Nephron progenitor cell (in vitro differentiated cells): ENCODE measurements at regions not wholly inside any gene's neighbourhood (a gene's known extent, or its start where the extent isn't known, plus 50 kb on each side); places are given as distances from the start of the nearest gene placed in this dataset.
"Not testable (repeated sequence)": the region's sequence is repeated elsewhere in the genome, so short reads cannot be mapped to it uniquely, and the experiment has no call there.

Source experiments
- DNase-seq: peaks from one replicate; pipeline ENCODE4 v3.0.0; 2021
- H3K27ac Mint-ChIP-seq: 2 replicates; pipeline ENCODE4 v1.8.0; 2021; ENCODE audit warnings: mild to moderate bottlenecking, moderate library complexity, mixed read lengths
- H3K27me3 Mint-ChIP-seq: 2 replicates; pipeline ENCODE4 v1.8.0; 2021; ENCODE audit warnings: mild to moderate bottlenecking, low read depth, mixed read lengths; ENCODE audit not compliant: poor library complexity
- H3K36me3 Mint-ChIP-seq: 2 replicates; pipeline ENCODE4 v1.8.0; 2021; ENCODE audit warnings: low read depth, mixed read lengths
- H3K4me1 Mint-ChIP-seq: 2 replicates; pipeline ENCODE4 v1.8.0; 2021; ENCODE audit warnings: mixed read lengths
- H3K4me3 Mint-ChIP-seq: 2 replicates; pipeline ENCODE4 v1.8.0; 2021; ENCODE audit warnings: mild to moderate bottlenecking, moderate library complexity, mixed read lengths
- H3K9me3 Mint-ChIP-seq: 2 replicates; pipeline ENCODE4 v1.8.0; 2021; ENCODE audit warnings: mild to moderate bottlenecking, moderate library complexity, mixed read lengths
- TF ChIP-seq, protein P1 (sequence below): fragments of 200-600 bp; sonication (generic); IDR thresholded peaks from 2 replicates; pipeline ENCODE4 v1.5.0; 2021; ENCODE audit warnings: antibody characterized with exemption

DNA sequence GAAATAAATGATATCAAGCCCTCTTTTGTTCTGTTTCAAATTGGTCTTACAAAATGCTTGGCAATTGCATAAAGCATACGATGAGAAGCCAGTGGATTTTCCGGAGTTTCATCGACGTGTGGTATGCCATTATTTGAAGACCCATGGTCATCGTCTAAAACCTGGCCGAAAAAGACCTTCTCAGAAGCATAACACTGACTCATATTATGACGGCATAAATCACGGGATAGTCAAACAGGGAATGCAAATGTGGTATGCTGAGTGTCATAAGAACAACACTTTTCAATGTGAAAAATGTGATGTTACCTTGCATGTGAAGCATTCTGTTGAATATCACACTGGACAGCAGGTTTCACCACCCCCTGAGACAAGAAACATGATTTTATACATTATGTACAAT, 695.2 kb downstream of the GRXCR1 start:
- H3K36me3 Mint-ChIP-seq: no peaks in the 10 kb centered on the region
- H3K4me1 Mint-ChIP-seq: no peaks in the 10 kb centered on the region
- no peaks in the 10 kb centered on the region for H3K27me3 Mint-ChIP-seq
- TF ChIP-seq, protein P1, sequence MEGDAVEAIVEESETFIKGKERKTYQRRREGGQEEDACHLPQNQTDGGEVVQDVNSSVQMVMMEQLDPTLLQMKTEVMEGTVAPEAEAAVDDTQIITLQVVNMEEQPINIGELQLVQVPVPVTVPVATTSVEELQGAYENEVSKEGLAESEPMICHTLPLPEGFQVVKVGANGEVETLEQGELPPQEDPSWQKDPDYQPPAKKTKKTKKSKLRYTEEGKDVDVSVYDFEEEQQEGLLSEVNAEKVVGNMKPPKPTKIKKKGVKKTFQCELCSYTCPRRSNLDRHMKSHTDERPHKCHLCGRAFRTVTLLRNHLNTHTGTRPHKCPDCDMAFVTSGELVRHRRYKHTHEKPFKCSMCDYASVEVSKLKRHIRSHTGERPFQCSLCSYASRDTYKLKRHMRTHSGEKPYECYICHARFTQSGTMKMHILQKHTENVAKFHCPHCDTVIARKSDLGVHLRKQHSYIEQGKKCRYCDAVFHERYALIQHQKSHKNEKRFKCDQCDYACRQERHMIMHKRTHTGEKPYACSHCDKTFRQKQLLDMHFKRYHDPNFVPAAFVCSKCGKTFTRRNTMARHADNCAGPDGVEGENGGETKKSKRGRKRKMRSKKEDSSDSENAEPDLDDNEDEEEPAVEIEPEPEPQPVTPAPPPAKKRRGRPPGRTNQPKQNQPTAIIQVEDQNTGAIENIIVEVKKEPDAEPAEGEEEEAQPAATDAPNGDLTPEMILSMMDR: no peak
- H3K27ac Mint-ChIP-seq: no peak overlapping the region
- H3K9me3 Mint-ChIP-seq: no peaks in the 10 kb centered on the region
- no peak for DNase-seq
- no peak overlapping the region for H3K4me3 Mint-ChIP-seq

DNA sequence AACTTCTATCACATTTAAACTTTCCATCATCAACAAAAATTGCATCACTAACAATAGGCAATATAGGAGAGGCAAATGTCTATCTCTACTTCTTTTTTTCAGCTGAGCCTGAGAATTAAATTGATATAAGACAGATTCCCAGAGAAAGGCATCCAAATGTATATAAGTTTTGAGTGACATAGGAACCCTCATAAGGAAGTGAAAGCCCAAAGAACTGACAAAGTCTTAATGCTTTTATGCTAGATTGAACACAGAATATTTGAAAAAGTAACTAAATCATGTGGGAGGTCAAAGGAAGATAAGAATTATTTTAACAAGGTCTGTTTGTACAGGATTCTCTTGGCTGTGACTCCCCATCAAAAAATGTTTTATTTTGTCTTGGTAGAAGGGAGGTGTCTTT, 714.9 kb downstream of the GRXCR1 start:
- no peaks in the 10 kb centered on the region for H3K36me3 Mint-ChIP-seq
- H3K9me3 Mint-ChIP-seq: no peaks in the 10 kb centered on the region
- no peak overlapping the region for H3K4me3 Mint-ChIP-seq

DNA sequence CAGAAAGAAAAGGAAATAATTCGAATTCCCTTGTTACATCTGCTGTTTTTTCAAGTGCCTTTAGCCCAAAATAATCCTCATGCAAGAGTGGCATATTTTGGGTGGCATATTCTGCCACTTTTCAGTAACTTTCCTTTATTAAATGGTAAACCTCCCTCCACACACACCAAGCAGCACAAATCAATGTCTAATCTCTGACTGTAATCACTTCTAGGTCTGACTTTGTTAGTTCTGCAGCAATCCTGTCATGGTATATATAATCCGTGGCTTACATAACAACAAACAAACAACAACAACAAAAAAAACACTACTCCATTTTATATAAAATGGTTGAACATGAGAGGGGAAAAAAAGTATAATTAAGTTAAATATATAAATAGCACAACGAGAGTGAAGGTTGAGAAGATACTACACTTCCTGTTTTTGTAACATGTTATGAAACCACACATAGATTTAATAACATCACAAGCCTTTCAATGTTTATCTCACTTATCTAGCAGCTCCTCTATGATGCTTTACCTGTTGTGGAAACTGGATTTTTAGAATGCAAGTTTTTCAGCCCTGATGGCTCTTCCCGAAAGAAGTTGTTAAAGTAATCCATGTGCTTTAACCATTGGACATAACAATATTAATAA, 715.4 kb downstream of the GRXCR1 start:
- peaks cover 4% of the 10 kb centered on the region for H3K27me3 Mint-ChIP-seq
- DNase-seq: no peak
- H3K4me1 Mint-ChIP-seq: no peaks in the 10 kb centered on the region
- TF ChIP-seq, protein P1: no peak
- H3K9me3 Mint-ChIP-seq: no peaks in the 10 kb centered on the region
- H3K4me3 Mint-ChIP-seq: no peak overlapping the region
- H3K27ac Mint-ChIP-seq: no peak overlapping the region
- no peaks in the 10 kb centered on the region for H3K36me3 Mint-ChIP-seq

More for the DNA sequence above, 714.9 kb downstream of the GRXCR1 start:
- H3K27me3 Mint-ChIP-seq: peaks cover 4% of the 10 kb centered on the region
- no peak overlapping the region for H3K27ac Mint-ChIP-seq
- no peak for DNase-seq
- no peaks in the 10 kb centered on the region for H3K4me1 Mint-ChIP-seq
- TF ChIP-seq, protein P1: no peak

DNA sequence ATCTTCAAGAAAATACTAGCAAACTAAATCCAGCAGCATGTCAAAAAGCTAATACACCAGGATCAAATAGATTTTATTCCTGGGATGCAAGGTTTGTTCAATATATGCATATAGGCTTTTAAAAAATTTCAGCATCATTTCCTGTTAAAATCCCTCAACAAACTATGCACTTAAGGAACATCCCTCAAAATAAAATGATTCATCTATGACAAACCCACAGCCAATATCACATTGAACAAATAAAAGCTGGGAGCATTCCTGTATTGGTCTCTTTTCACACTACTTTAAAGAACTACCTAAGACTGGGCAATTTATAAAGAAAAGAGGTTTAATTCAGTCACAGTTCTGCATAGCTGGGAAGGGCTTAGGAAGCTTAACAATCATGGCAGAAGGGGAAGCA, 726.7 kb downstream of the GRXCR1 start:
- no peak for DNase-seq
- Mint-ChIP-seq H3K4me1 (no peaks in the 10 kb centered on the region), H3K27me3 (no peaks in the 10 kb centered on the region), H3K36me3 (no peaks in the 10 kb centered on the region), H3K9me3 (no peaks in the 10 kb centered on the region), H3K27ac (no peak overlapping the region), H3K4me3 (no peak overlapping the region)
- TF ChIP-seq, protein P1: no peak

DNA sequence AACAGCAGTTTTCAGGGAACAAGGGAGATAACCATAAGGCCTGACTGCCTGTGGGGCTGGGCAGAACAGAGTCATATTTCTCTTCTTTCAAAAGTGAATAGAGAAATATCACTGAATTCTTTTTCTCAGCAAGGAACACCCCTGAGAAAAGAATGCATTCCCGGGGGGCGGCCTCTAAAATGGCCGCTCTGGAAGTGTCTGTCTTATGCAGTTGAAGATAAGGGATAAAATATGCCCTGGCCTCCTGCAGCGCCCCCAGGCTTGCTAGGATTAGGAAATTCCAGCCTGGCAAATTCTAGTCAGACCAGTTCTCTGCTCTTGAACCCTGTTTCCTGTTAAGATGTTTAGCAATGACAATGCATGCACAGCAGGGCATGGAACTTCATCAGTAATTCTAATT, 745.4 kb downstream of the GRXCR1 start:
- H3K4me1 Mint-ChIP-seq, H3K27ac Mint-ChIP-seq: not testable (repeated sequence)
- peaks cover 33% of the 10 kb centered on the region for H3K9me3 Mint-ChIP-seq

DNA sequence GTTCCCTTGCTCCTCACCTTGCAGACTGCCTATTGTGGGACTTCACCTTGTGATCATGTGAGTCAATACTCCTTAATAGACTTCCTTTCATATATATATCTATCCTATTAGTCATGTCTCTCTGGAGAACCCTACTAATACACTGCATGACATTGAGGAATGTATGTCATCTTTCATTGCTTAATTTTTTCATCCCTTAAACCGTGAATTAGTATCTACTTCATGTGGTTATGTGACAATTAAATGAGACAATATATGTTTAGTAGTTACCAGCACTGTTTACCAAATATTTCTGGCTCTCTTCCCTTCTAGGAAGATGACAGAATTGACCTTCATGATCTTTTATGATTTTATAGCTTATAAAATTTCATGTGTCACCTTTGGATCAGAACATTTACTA, 759.5 kb downstream of the GRXCR1 start:
- Mint-ChIP-seq H3K36me3 (no peaks in the 10 kb centered on the region), H3K4me1 (no peaks in the 10 kb centered on the region), H3K27me3 (peaks cover 6% of the 10 kb centered on the region), H3K9me3 (peaks cover 13% of the 10 kb centered on the region), H3K27ac (no peak overlapping the region), H3K4me3 (no peak overlapping the region)
- TF ChIP-seq, protein P1: no peak
- no peak for DNase-seq

More for the DNA sequence above, 745.4 kb downstream of the GRXCR1 start:
- not testable (repeated sequence) for H3K36me3 Mint-ChIP-seq, H3K4me3 Mint-ChIP-seq, H3K27me3 Mint-ChIP-seq, DNase-seq

DNA sequence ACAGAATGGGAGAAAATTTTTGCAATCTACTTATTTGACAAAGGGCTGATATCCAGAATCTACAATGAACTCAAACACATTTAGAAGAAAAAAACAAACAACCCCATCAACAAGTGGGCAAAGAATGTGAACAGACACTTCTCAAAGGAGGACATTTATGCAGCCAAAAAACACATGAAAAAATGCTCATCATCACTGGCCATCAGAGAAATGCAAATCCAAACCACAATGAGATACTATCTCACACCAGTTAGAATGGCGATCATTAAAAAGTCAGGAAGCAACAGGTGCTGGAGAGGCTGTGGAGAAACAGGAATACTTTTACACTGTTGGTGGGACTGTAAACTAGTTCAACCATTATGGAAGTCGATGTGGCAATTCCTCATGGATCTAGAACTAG, 767.0 kb downstream of the GRXCR1 start:
- DNase-seq, H3K4me3 Mint-ChIP-seq, H3K36me3 Mint-ChIP-seq, H3K9me3 Mint-ChIP-seq, H3K27ac Mint-ChIP-seq, H3K27me3 Mint-ChIP-seq, H3K4me1 Mint-ChIP-seq: not testable (repeated sequence)

DNA sequence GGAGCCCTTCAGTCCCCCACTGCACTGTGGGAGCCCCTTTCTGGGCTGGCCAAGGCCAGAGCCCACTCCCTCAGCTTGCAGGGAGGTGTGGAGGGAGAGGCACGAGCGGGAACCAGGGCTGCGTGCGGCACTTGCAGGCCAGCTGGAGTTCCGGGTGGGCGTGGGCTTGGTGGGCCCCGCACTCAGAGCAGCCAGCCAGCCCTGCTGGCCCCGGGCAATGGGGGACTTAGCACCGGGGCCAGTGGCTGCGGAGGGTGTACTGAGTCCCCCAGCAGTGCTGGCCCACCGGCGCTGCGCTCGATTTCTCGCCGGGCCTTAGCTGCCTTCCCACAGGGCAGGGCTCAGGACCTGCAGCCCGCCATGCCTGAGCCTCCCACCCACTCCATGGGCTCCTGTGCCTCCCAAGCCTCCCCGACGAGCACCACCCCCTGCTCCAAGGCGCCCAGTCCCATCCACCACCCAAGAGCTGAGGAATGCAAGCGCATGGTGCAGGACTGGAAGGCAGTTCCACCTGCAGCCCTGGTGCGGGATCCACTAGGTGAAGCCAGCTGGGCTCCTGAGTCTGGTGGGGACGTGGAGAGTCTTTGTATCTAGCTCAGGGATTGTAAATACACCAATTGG, 776.2 kb downstream of the KCTD8 start:
- not testable (repeated sequence) for H3K4me1 Mint-ChIP-seq, H3K27ac Mint-ChIP-seq, H3K9me3 Mint-ChIP-seq, DNase-seq, H3K36me3 Mint-ChIP-seq, H3K27me3 Mint-ChIP-seq, H3K4me3 Mint-ChIP-seq
